Glutamatergic neuron (in vitro differentiated cells): ENCODE measurements at regions not wholly inside any gene's neighbourhood (a gene's known extent, or its start where the extent isn't known, plus 50 kb on each side); places are given as distances from the start of the nearest gene placed in this dataset.
A peak's percentile ranks its signal among the peaks of the same experiment; 100 is the strongest.

Source experiments
- DNase-seq: peaks from one replicate; pipeline ENCODE4 v3.0.0; 2022
- H3K27ac Mint-ChIP-seq: one replicate; pipeline ENCODE4 v1.8.0; 2020; ENCODE audit warnings: mild to moderate bottlenecking, mixed read lengths, inconsistent platforms; ENCODE audit not compliant: unreplicated experiment
- H3K27me3 Mint-ChIP-seq: one replicate; pipeline ENCODE4 v1.8.0; 2020; ENCODE audit warnings: mild to moderate bottlenecking, moderate library complexity, mixed read lengths, inconsistent platforms; ENCODE audit not compliant: unreplicated experiment
- H3K36me3 Mint-ChIP-seq: one replicate; pipeline ENCODE4 v1.8.0; 2020; ENCODE audit warnings: mild to moderate bottlenecking, mixed read lengths, inconsistent platforms; ENCODE audit not compliant: unreplicated experiment
- H3K4me1 Mint-ChIP-seq: one replicate; pipeline ENCODE4 v1.8.0; 2020; ENCODE audit warnings: mild to moderate bottlenecking, low read depth, mixed read lengths, inconsistent platforms; ENCODE audit not compliant: unreplicated experiment
- H3K4me3 Mint-ChIP-seq: one replicate; pipeline ENCODE4 v1.8.0; 2020; ENCODE audit warnings: mild to moderate bottlenecking, mixed read lengths, inconsistent platforms; ENCODE audit not compliant: unreplicated experiment
- H3K9me3 Mint-ChIP-seq: one replicate; pipeline ENCODE4 v1.8.0; 2020; ENCODE audit warnings: mild to moderate bottlenecking, moderate library complexity, mixed read lengths, inconsistent platforms; ENCODE audit not compliant: unreplicated experiment
- TF ChIP-seq, protein P1 (sequence below): fragments of 200-600 bp; sonication (generic); IDR thresholded peaks from one replicate; pipeline ENCODE4 v1.5.0; 2021; ENCODE audit not compliant: partially characterized antibody, unreplicated experiment

DNA sequence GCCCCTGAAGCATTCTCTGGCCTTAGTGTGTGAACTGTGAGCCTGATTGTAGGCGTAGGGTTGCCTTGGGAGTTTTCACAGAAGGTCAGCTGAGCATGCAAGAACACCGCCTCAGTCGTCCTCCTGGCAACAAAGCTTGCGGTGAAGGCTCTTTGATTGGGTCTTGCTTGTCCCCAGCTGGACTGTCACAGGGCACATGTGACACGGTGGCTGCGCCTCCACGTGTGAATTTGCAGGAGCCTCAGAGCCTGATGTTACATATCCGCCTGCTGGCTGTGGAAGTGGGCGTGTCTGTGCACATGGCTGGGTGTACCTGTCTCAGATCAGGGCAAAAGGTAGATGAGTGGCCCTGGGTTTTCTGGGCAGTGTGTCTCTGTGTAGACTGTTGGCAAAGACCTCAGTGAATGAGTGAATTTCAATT is 228.7 kb downstream of the HAUS1 start:
- Mint-ChIP-seq H3K9me3 (peaks cover 36% of the 10 kb centered on the region), H3K4me1 (peaks cover 8% of the 10 kb centered on the region), H3K27ac (peak overlapping the region; percentile 94), H3K4me3 (peak overlapping the region; percentile 91), H3K27me3 (peaks cover 31% of the 10 kb centered on the region), H3K36me3 (peaks cover 14% of the 10 kb centered on the region)
- peak; percentile 39 for DNase-seq
- TF ChIP-seq, protein P1, sequence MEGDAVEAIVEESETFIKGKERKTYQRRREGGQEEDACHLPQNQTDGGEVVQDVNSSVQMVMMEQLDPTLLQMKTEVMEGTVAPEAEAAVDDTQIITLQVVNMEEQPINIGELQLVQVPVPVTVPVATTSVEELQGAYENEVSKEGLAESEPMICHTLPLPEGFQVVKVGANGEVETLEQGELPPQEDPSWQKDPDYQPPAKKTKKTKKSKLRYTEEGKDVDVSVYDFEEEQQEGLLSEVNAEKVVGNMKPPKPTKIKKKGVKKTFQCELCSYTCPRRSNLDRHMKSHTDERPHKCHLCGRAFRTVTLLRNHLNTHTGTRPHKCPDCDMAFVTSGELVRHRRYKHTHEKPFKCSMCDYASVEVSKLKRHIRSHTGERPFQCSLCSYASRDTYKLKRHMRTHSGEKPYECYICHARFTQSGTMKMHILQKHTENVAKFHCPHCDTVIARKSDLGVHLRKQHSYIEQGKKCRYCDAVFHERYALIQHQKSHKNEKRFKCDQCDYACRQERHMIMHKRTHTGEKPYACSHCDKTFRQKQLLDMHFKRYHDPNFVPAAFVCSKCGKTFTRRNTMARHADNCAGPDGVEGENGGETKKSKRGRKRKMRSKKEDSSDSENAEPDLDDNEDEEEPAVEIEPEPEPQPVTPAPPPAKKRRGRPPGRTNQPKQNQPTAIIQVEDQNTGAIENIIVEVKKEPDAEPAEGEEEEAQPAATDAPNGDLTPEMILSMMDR, result no peak

DNA sequence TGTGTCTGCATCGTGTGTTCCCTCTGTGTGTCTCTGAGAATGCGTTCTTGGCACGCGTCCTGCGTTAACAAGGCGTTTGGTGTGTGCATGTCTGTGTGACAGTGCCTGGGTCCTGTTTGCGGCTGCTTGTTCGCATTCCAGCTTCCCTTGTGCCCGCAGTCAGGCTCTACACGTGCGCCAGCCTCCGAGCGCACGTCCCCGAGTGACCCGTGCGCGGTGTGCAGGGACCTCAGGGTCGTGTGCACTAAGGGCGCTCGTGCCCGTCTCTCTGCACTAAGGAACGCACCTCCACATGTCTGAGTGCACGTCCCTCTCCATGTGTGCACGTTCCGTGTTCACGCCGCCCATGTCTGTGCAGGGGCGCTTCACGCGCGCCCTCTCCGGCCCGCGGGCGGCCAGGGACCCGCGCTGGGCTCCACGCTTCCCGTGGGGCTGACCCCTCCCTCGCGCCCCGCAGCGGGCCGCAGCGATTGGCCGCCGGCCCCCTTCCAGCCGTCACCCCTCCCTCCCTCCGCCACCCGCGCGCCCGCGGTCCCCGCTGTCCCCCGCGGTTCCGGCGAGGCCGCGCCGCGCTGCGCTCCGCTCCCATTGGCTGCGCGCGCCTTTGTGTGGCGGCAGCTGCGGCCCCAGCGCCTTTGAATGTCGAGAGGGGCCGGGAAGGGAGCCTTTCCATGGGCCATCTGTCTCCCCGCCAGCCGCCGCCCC is 229.4 kb downstream of the HAUS1 start:
- peak overlapping the region; percentile 91 for H3K4me3 Mint-ChIP-seq
- peaks cover 13% of the 10 kb centered on the region for H3K4me1 Mint-ChIP-seq
- TF ChIP-seq, protein P1, result no peak
- H3K9me3 Mint-ChIP-seq, result peaks cover 40% of the 10 kb centered on the region
- peak; percentile 90 for DNase-seq
- peaks cover 37% of the 10 kb centered on the region for H3K27me3 Mint-ChIP-seq
- peak overlapping the region; percentile 94 for H3K27ac Mint-ChIP-seq
- H3K36me3 Mint-ChIP-seq, result peaks cover 14% of the 10 kb centered on the region

DNA sequence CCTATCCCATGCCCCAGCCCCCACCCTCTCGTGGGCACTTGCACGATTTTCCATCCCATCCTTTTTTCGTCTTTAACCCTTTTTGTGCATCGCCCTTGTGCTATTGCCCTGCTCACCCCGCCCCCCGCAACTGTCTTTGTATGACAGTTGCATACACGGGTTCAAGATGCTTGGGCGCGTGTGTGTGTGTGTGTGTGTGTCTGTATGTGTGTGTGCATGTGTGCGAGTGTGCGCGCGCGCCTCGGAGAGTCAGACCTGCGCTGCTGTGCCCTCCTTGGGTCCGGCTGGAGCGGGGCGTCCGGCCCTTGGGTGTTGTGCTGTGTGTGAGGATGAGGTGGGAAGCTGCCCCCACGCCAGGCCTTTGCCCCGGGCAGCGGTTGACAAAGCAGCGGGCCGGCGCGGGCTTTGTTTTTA is 230.7 kb downstream of the HAUS1 start:
- peaks cover 40% of the 10 kb centered on the region for H3K27me3 Mint-ChIP-seq
- peaks cover 46% of the 10 kb centered on the region for H3K9me3 Mint-ChIP-seq
- TF ChIP-seq, protein P1, result no peak
- peaks cover 25% of the 10 kb centered on the region for H3K4me1 Mint-ChIP-seq
- peak overlapping the region; percentile 99 for H3K27ac Mint-ChIP-seq
- peak overlapping the region; percentile 97 for H3K4me3 Mint-ChIP-seq
- DNase-seq, result peak; percentile 81
- H3K36me3 Mint-ChIP-seq, result peaks cover 14% of the 10 kb centered on the region

DNA sequence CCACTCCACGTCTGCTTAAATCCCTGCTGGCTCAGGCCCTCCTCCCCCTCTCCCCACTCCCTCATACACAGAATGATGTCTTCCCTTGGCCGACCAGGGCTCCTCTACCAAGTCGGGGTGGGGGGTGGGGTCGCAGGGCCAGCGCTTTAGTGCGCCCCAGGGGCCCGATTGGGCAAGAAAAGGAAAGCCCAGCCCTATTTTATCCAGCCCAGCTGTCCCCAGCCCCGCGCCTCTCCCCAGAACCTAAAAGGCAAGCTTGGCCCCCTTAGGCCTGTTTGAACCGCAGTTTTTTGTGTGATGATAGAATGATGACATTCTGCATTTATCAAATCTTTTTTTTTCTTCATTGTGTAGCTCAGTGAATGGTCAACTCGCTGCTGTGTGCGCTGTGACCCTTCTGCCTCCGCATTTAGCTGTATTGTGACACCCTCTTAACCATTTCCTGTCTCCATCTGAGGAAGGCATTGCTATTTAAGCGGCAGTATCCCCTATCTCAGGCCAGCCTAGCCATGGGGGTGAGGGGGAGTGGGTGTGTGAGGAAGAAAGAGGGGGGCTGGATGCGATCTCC is 231.4 kb downstream of the HAUS1 start:
- H3K9me3 Mint-ChIP-seq, result peaks cover 48% of the 10 kb centered on the region
- peaks cover 32% of the 10 kb centered on the region for H3K4me1 Mint-ChIP-seq
- H3K4me3 Mint-ChIP-seq, result peak overlapping the region; percentile 97
- H3K27me3 Mint-ChIP-seq, result peaks cover 40% of the 10 kb centered on the region
- TF ChIP-seq, protein P1, result no peak
- DNase-seq, result peak; percentile 78
- peak overlapping the region; percentile 99 for H3K27ac Mint-ChIP-seq
- H3K36me3 Mint-ChIP-seq, result peaks cover 14% of the 10 kb centered on the region

DNA sequence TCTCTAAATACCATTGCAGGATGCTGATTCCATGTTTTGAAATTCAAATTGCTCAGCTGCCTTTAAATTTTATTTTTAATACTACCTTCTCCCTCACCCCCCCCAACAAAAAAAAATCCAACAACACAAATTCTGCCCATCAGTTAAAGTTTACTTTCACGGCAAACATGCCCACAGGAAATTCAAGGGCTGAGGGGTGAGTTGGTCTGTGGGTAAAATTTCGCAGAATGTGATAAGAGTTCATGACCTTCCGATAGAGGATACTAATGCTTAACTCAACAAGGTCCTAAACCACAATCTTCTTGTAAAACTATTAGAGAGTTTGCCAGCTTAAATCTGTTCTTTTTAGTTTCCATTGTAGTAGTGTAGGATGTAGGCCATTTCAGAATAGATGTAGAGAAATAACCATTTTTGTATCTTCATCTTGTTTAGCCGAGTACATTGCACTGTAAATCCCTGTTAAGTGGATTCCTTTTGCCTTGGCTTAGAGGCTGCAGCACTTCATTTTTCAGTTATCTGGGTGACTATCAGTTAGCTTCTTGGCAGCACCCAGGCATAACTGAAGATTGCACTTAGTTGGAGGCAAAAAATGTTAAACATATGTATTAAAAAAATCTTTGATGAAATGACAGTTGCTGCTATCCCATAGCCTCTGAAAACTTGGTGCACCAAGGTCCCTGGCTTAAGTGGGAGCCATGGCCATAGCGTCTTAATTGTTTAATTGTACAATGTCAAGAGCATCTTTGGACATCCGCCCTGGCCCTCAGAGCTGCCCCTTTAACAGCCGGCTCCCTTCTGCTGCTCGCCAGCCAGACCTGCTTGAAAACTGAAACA is 232.3 kb downstream of the HAUS1 start:
- Mint-ChIP-seq H3K4me3 (peak overlapping the region; percentile 97), H3K27me3 (peaks cover 40% of the 10 kb centered on the region), H3K36me3 (peaks cover 14% of the 10 kb centered on the region), H3K4me1 (peaks cover 41% of the 10 kb centered on the region), H3K9me3 (peaks cover 48% of the 10 kb centered on the region), H3K27ac (peak overlapping the region; percentile 99)
- TF ChIP-seq, protein P1, result no peak
- no peak for DNase-seq
